Cardiac muscle cell (in vitro differentiated cells and primary cell): ENCODE measurements at regions not wholly inside any gene's neighbourhood (a gene's known extent, or its start where the extent isn't known, plus 50 kb on each side); places are given as distances from the start of the nearest gene placed in this dataset.
"Not testable (repeated sequence)": the region's sequence is repeated elsewhere in the genome, so short reads cannot be mapped to it uniquely, and the experiment has no call there.

Source experiments
- DNase-seq, 2 donors: peaks; one replicate each; pipeline versions ENCODE4 v3.0.0 to v3.0.0-alpha.2; 2010 to 2017; ENCODE audit warnings: low read depth in 1 of 2, low spot score in 1 of 2
- H3K27ac ChIP-seq: fragments of 200-600 bp; sonication (generic); 2 replicates; pipeline ENCODE4 v1.5.1; 2016
- H3K27me3 ChIP-seq: fragments of 200-600 bp; sonication (generic); 2 replicates; pipeline ENCODE4 v1.6.0; 2016; ENCODE audit warnings: control low read depth
- H3K36me3 ChIP-seq: fragments of 200-600 bp; sonication (generic); 2 replicates; pipeline ENCODE4 v1.5.1; 2016; ENCODE audit warnings: control low read depth
- H3K4me1 ChIP-seq: fragments of 200-600 bp; sonication (generic); 2 replicates; pipeline ENCODE4 v1.8.1; 2017; ENCODE audit warnings: low read depth, mild to moderate bottlenecking, mixed run types
- H3K4me3 ChIP-seq: fragments of 200-600 bp; sonication (generic); 2 replicates; pipeline ENCODE4 v1.5.1; 2016; ENCODE audit warnings: mild to moderate bottlenecking
- H3K9me3 ChIP-seq: fragments of 200-600 bp; sonication (generic); 2 replicates; pipeline ENCODE4 v1.5.1; 2017; ENCODE audit warnings: low read depth, mild to moderate bottlenecking, control low read depth
- CTCF ChIP-seq: IDR thresholded peaks from 2 replicates; pipeline ENCODE4 v1.5.1; 2012; ENCODE audit warnings: low read depth, mild to moderate bottlenecking, low read length

- H3K9me3 ChIP-seq = no peaks in the 10 kb centered on the region
- peak in 1 of 2 donors; percentile 6 for DNase-seq
- no peaks in the 10 kb centered on the region for H3K4me1 ChIP-seq
- H3K36me3 ChIP-seq = no peaks in the 10 kb centered on the region
- H3K27me3 ChIP-seq = no peaks in the 10 kb centered on the region
- H3K27ac ChIP-seq = no peak overlapping the region
- no peak overlapping the region for H3K4me3 ChIP-seq
- TF ChIP-seq CTCF = no peak
Observed at GRCh38 chr6:101086473-101086872, 205.3 kb upstream of the ASCC3 start.

- Histone ChIP-seq H3K27ac (no peak overlapping the region), H3K36me3 (no peaks in the 10 kb centered on the region), H3K27me3 (no peaks in the 10 kb centered on the region), H3K4me3 (no peak overlapping the region), H3K4me1 (no peaks in the 10 kb centered on the region), H3K9me3 (no peaks in the 10 kb centered on the region)
- no peak for DNase-seq
- no peak for TF ChIP-seq CTCF
Observed at GRCh38 chr6:101088594-101088993, 207.5 kb upstream of the ASCC3 start.

- no peaks in the 10 kb centered on the region for H3K4me1 ChIP-seq
- H3K27me3 ChIP-seq = no peaks in the 10 kb centered on the region
- no peak overlapping the region for H3K4me3 ChIP-seq
- no peak for DNase-seq
- no peak overlapping the region for H3K27ac ChIP-seq
- H3K9me3 ChIP-seq = no peaks in the 10 kb centered on the region
- TF ChIP-seq CTCF = no peak
- H3K36me3 ChIP-seq = no peaks in the 10 kb centered on the region
Observed at GRCh38 chr6:101089640-101090039, 208.5 kb upstream of the ASCC3 start.

DNA sequence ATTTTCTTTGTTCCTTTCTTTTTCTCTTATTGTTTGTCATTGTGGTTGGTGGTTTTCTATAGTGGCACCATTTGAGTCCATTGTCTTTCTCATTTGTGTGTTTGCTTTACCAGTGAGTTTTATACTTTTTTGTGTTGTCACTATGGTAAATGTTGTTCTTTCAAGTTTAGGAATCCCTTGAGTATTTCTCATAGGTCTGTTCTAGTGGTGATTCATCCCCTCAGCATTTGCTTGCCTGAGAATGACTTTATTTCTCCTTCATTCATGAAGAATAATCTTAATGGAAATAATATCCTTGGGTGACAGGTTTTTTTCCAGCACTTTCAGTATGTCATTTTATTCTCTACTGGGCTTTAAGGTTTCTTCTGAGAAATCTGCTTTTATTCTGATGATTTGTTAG, 209.2 kb upstream of the ASCC3 start:
- Histone ChIP-seq H3K4me3 (no peak overlapping the region), H3K36me3 (no peaks in the 10 kb centered on the region), H3K9me3 (no peaks in the 10 kb centered on the region), H3K27me3 (no peaks in the 10 kb centered on the region), H3K4me1 (no peaks in the 10 kb centered on the region), H3K27ac (no peak overlapping the region)
- DNase-seq = no peak
- TF ChIP-seq CTCF = no peak

DNA sequence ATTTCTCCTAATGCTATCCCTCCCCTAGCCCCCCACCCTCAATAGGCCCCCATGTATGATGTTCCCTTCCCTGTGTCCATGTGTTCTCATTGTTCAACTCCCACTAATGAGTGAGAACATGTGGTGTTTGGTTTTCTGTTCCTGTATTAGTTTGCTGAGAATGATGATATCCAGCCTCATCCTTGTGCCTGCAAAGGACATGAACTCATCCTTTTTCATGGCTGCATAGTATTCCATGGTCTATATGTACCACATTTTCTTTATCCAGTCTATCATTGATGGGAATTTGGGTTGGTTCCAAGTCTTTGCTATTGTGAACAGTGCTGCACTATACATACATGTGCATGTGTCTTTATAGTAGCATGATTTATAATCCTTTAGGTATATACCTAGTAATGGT, 217.5 kb upstream of the ASCC3 start:
- DNase-seq, H3K27ac ChIP-seq, H3K27me3 ChIP-seq, H3K36me3 ChIP-seq, H3K4me1 ChIP-seq, H3K9me3 ChIP-seq, H3K4me3 ChIP-seq: not testable (repeated sequence)

- Histone ChIP-seq H3K27me3 (no peaks in the 10 kb centered on the region), H3K9me3 (no peaks in the 10 kb centered on the region), H3K36me3 (no peaks in the 10 kb centered on the region), H3K4me3 (no peak overlapping the region), H3K4me1 (no peaks in the 10 kb centered on the region), H3K27ac (no peak overlapping the region)
- no peak for TF ChIP-seq CTCF
- no peak for DNase-seq
Observed at GRCh38 chr6:101102702-101103101, 221.6 kb upstream of the ASCC3 start.
